Motor neuron (in vitro differentiated cells): ENCODE measurements at regions not wholly inside any gene's neighbourhood (a gene's known extent, or its start where the extent isn't known, plus 50 kb on each side); places are given as distances from the start of the nearest gene placed in this dataset.
"Not testable (repeated sequence)": the region's sequence is repeated elsewhere in the genome, so short reads cannot be mapped to it uniquely, and the experiment has no call there.

Experiments used
- ATAC-seq, 8 experiments: fragments of 200-7000 bp; cut with Tn5 transposase; replicated peaks in 6 of 8; 2 replicates each; pipeline ENCODE4 v1.8.0; 2021; ENCODE audit warnings: mild to moderate bottlenecking in 8 of 8, moderate library complexity in 8 of 8
- H3K27ac ChIP-seq, 2 donors: fragments of 250-450 bp; sonication (Bioruptor Pico); 2 replicates each; pipeline ENCODE4 v1.9.0; 2021; ENCODE audit warnings: antibody characterized with exemption in 2 of 2, mild to moderate bottlenecking in 2 of 2, moderate library complexity in 1 of 2
- H3K4me1 ChIP-seq, 2 donors: fragments of 250-450 bp; sonication (Bioruptor Pico); replicated peaks in 1 of 2; 2 replicates each; pipeline ENCODE4 v1.6.1; 2021; ENCODE audit warnings: antibody characterized with exemption in 2 of 2, mild to moderate bottlenecking in 2 of 2, moderate library complexity in 1 of 2
- H3K4me3 ChIP-seq, 5 donors: fragments of 250-450 bp; sonication (Bioruptor Pico); 2 replicates each; pipeline ENCODE4 v1.9.0; 2021; ENCODE audit warnings: antibody characterized with exemption in 5 of 5, mild to moderate bottlenecking in 5 of 5, moderate library complexity in 4 of 5
- WGBS, 10 experiments: fragments of 450-650 bp; shearing (Covaris generic); methylation state at CpG; one replicate each; pipeline ENCODE4 v1.0.0; 2022; 5-methylcytosine and 5-hydroxymethylcytosine counted together
- in situ Hi-C, 9 experiments: fragments of 400-800 bp; cut with MboI; loops; one replicate each; pipeline ENCODE4 v1.15.0; 2021; ENCODE audit warnings: low sequenced_read_pairs in 9 of 9, low pct_unique_long_range_greater_than_20kb in 2 of 9; ENCODE audit not compliant: unreplicated experiment in 9 of 9

DNA sequence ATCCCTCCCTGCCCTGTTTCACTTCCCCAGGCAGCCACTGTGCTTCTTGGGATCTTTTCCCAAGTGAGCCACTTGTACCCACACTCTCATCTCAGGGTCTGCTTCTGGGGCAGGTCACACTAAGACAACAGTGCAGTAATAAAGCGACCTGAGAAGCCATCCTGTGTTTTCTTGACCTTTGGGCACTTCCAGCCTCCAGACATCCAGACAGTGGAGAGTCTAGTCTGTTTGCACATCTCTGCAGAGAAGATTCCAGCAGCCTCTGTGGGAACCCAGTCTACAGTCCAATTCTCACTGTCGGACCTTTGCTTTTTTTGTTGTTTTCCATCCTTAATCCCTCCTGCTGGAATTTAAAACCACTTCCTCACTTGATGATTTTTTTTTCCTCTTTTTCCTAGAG is 50.3 kb upstream of the ATP6AP2 start:
- Histone ChIP-seq H3K27ac (no peak overlapping the region), H3K4me3 (no peak overlapping the region), H3K4me1 (peaks cover 10 to 14% of the 10 kb centered on the region in 2 donors)
- WGBS, 10 experiments = 20 to 80% (median 56%) methylated on average over 1 to 2 of the region's 2 CpGs; no CpG with 5 or more reads in 7 of the 10 experiments
- in situ Hi-C loops = no loop called here
- peak in 3 of 8 experiments; percentile 6 to 30 (median 28) for ATAC-seq

DNA sequence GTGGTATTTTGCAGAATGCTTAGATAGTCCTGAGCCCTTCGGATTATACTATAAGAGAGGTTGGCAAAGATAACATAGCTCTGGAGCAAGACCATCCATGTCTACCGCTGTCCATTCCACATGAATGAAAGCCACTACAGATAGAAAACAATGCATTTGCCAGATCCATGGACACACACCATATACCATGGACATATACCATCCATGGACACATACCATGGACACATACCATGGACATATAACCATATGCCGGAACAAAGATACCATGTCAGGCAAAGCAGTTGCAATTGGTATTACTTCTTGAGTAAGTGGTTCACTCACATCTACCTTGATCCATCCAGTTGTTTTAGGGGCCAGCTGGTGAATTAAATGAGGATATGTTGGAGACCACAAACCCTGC is 53.2 kb upstream of the ATP6AP2 start:
- 50 to 74% methylated on average over 2 to 3 of the region's 3 CpGs; no CpG with 5 or more reads in 8 of the 10 experiments for WGBS, 10 experiments
- ATAC-seq = no peak
- in situ Hi-C loops = no loop called here
- no peak overlapping the region for H3K27ac ChIP-seq
- H3K4me3 ChIP-seq = no peak overlapping the region
- peaks cover 10 to 14% of the 10 kb centered on the region in 2 donors for H3K4me1 ChIP-seq

- 49% methylated on average over 2 of the region's 2 CpGs; no CpG with 5 or more reads in 9 of the 10 experiments for WGBS, 10 experiments
- H3K4me1 ChIP-seq = peaks cover 3 to 11% of the 10 kb centered on the region in 2 donors
- no peak for ATAC-seq
- H3K27ac ChIP-seq = no peak overlapping the region
- no peak overlapping the region for H3K4me3 ChIP-seq
- in situ Hi-C loops = no loop called here
Measured at GRCh38 chrX:40526412-40526811, 54.4 kb upstream of the ATP6AP2 start.

GRCh38 chrX:40525901-40526300 is 54.9 kb upstream of the ATP6AP2 start:
- in situ Hi-C loops, ATAC-seq, H3K27ac ChIP-seq, H3K4me1 ChIP-seq, H3K4me3 ChIP-seq: not testable (repeated sequence)
- WGBS, 10 experiments = no CpG with 5 or more reads among the region's 1 CpG

- ATAC-seq = no peak
- H3K27ac ChIP-seq = no peak overlapping the region
- no peaks in the 10 kb centered on the region for H3K4me1 ChIP-seq
- WGBS, 10 experiments = 50% methylated on average over 1 of the region's 1 CpG; no CpG with 5 or more reads in 9 of the 10 experiments
- in situ Hi-C loops = no loop called here
- no peak overlapping the region for H3K4me3 ChIP-seq
Measured at GRCh38 chrX:40524423-40524822, 56.3 kb upstream of the ATP6AP2 start.

DNA sequence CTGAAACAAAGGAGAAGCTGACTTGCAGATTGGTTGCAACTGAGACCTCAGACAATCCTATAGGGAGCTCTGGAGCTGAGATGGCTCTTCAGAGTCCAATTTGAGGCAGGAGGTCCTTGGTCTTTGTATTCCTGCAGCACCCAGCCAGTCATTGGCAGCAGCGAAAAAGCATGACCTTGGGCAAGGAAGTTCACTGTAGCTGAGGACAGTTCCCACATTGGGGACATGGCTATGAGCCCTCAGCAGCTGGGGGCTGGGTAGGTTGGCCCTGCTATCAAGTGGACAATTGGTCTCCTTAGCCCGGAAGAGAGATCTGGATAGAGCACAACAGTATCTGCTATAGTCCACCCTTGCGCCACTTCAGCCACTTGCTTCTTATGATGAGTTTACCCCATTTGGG is 56.9 kb upstream of the ATP6AP2 start:
- 60 to 92% (median 79%) methylated on average over 1 to 2 of the region's 3 CpGs; no CpG with 5 or more reads in 7 of the 10 experiments for WGBS, 10 experiments
- no peak for ATAC-seq
- in situ Hi-C loops = no loop called here
- no peak overlapping the region for H3K27ac ChIP-seq
- H3K4me1 ChIP-seq = no peaks in the 10 kb centered on the region
- no peak overlapping the region for H3K4me3 ChIP-seq

- 10 to 57% methylated on average over 2 to 7 of the region's 11 CpGs; no CpG with 5 or more reads in 8 of the 10 experiments for WGBS, 10 experiments
- Histone ChIP-seq H3K27ac (no peak overlapping the region), H3K4me3 (no peak overlapping the region), H3K4me1 (no peaks in the 10 kb centered on the region)
- in situ Hi-C loops = no loop called here
- ATAC-seq = no peak
Measured at GRCh38 chrX:40521868-40522450, 58.8 kb upstream of the ATP6AP2 start.

GRCh38 chrX:40514376-40514775 is 66.4 kb upstream of the ATP6AP2 start:
- no peak for ATAC-seq
- Histone ChIP-seq H3K4me1 (peaks cover 0 to 3% of the 10 kb centered on the region in 2 donors), H3K27ac (no peak overlapping the region), H3K4me3 (no peak overlapping the region)
- 80 to 100% (median 100%) methylated on average over 1 to 3 of the region's 8 CpGs; no CpG with 5 or more reads in 7 of the 10 experiments for WGBS, 10 experiments
- in situ Hi-C loops = no loop called here

DNA sequence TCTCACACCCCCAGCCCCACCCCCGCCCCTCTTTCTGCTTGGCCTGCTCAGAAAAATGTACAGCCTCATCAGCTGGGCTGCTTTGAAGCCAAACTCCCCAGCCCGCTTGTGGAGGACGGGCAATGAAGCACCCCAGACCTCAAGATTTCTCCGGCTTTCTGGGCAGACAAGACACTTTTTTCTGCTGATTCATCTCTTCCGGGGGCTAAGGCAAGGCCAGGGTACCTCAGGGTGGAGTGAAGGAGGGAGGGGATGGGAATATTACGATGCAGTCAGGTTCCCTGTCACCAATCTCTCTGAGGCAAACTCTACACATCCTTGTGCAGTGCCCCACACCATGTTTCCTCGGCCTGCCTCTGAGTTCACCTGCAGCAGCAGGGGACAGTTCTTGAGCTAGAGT is 66.9 kb upstream of the ATP6AP2 start:
- in situ Hi-C loops = no loop called here
- ATAC-seq = no peak
- no peak overlapping the region for H3K27ac ChIP-seq
- H3K4me3 ChIP-seq = no peak overlapping the region
- 50% methylated on average over 7 of the region's 7 CpGs; no CpG with 5 or more reads in 9 of the 10 experiments for WGBS, 10 experiments
- H3K4me1 ChIP-seq = peaks cover 0 to 3% of the 10 kb centered on the region in 2 donors

DNA sequence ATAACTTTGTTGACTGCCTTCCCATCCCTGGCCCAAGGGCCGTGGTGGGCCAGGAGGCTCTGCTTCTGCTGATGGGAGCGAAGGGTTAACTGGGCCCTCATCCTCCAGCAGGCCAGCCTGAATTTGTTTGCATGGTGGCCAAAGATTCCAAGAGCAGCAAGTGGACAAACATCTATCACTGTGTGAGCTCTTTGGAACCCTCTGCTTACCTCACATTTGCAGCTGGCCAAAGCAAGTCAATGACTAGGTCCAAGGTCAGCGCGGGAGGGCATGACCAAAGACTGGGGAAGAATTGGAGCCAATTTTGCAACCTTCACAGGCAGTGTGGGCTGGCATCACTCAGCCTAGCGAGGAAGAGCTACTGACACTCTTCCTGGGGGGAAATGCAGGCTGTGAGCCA is 67.8 kb upstream of the ATP6AP2 start:
- no peak for ATAC-seq
- in situ Hi-C loops = no loop called here
- Histone ChIP-seq H3K27ac (no peak overlapping the region), H3K4me3 (no peak overlapping the region), H3K4me1 (peaks cover 0 to 3% of the 10 kb centered on the region in 2 donors)
- WGBS, 10 experiments = 50 to 60% (median 56%) methylated on average over 1 to 4 of the region's 5 CpGs; no CpG with 5 or more reads in 7 of the 10 experiments

DNA sequence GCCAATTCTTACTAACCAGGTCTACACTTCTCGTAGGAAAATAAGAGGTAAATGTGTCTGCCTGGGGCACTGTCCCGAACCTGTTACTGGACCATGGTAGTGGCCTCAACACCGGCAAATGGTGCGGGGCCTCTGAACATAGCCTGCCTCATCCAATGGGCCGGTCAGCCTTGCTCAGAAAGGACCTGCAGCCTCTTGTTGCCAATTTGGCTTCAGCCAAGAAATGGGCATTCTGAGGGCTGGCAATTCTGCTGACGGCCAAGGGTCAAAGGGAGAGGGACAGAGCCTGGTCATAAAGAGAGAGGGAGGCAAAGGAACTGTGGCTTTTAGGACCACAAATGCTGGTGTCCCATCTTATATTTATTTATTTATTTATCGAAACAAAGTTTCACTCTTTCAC is 69.5 kb upstream of the ATP6AP2 start:
- ATAC-seq = no peak
- no peak overlapping the region for H3K27ac ChIP-seq
- H3K4me3 ChIP-seq = no peak overlapping the region
- 46 to 51% methylated on average over 3 to 5 of the region's 7 CpGs; no CpG with 5 or more reads in 8 of the 10 experiments for WGBS, 10 experiments
- in situ Hi-C loops = no loop called here
- peaks cover 0 to 3% of the 10 kb centered on the region in 2 donors for H3K4me1 ChIP-seq

- Histone ChIP-seq H3K4me1 (no peaks in the 10 kb centered on the region), H3K4me3 (no peak overlapping the region), H3K27ac (no peak overlapping the region)
- in situ Hi-C loops = no loop called here
- WGBS, 10 experiments = 0 to 100% (median 57%) methylated on average over 1 to 5 of the region's 8 CpGs; no CpG with 5 or more reads in 6 of the 10 experiments
- ATAC-seq = peak in 1 of 8 experiments; percentile 20
Measured at GRCh38 chrX:40508560-40508959, 72.2 kb upstream of the ATP6AP2 start.

DNA sequence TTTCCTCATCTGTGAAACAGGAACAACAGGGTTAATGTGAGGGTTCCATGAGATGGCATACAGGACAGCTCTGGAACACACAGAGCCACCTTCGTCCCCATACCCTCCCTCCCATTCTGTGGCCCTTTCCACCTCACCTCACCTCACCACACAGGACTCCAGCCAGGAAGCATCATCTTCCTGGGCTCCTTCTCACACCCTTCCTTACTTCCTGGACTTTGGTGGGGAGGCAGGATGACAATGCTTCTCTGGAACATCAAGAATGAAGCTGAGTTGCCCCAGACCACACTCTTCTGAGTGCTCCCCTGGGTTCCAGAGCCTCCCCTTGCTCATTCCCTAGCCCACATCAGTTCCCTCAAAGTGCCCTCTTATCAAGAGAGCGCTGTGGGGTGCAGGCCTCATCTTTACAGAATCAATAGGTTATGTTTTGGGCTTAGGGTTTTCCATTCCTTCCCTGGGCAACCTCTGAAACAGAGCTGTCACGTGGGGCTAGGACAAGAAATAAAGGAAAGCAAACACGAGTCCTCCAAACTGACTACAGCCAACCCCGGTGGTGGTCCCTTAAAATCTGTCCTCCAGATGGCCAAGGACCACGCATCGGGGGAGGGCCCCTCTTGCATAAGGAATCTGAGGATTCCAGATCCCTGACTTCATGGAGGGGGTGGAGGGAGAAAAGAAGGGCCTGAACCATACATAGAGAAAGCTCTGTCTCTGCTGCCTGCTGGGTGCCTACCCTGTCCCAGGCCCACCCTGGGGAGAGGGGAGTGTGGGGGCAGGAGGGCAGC is 74.4 kb upstream of the ATP6AP2 start:
- no peak overlapping the region for H3K27ac ChIP-seq
- in situ Hi-C loops = no loop called here
- no peak for ATAC-seq
- 50 to 100% (median 72%) methylated on average over 1 to 3 of the region's 7 CpGs; no CpG with 5 or more reads in 6 of the 10 experiments for WGBS, 10 experiments
- H3K4me1 ChIP-seq = peaks cover 0 to 2% of the 10 kb centered on the region in 2 donors
- no peak overlapping the region for H3K4me3 ChIP-seq
